Progenitor cell of endocrine pancreas (in vitro differentiated cells): ENCODE measurements at regions not wholly inside any gene's neighbourhood (a gene's known extent, or its start where the extent isn't known, plus 50 kb on each side); places are given as distances from the start of the nearest gene placed in this dataset.

Experiments used
- DNase-seq: peaks from one replicate; pipeline ENCODE4 v3.0.0; 2021; ENCODE audit warnings: low spot score; ENCODE audit not compliant: unreplicated experiment
- H3K27ac Mint-ChIP-seq: 2 replicates; pipeline ENCODE4 v1.8.0; 2021; ENCODE audit warnings: mild to moderate bottlenecking, moderate library complexity, mixed read lengths
- H3K27me3 Mint-ChIP-seq: 2 replicates; pipeline ENCODE4 v1.8.0; 2021; ENCODE audit warnings: mixed read lengths
- H3K36me3 Mint-ChIP-seq: 2 replicates; pipeline ENCODE4 v1.8.0; 2022; ENCODE audit warnings: mixed read lengths; ENCODE audit not compliant: insufficient read depth
- H3K4me1 Mint-ChIP-seq: 2 replicates; pipeline ENCODE4 v1.8.0; 2021; ENCODE audit warnings: low read depth, mixed read lengths
- H3K4me3 Mint-ChIP-seq: 2 replicates; pipeline ENCODE4 v1.8.0; 2021; ENCODE audit warnings: low read depth, mild to moderate bottlenecking, moderate library complexity, mixed read lengths
- H3K9me3 Mint-ChIP-seq: 2 replicates; pipeline ENCODE4 v1.8.0; 2021; ENCODE audit warnings: low read depth, mixed read lengths
- CTCF ChIP-seq: fragments of 200-600 bp; sonication (generic); IDR thresholded peaks from one replicate; pipeline ENCODE4 v1.5.0; 2021; ENCODE audit warnings: antibody characterized with exemption, mild to moderate bottlenecking; ENCODE audit not compliant: unreplicated experiment

GRCh38 chr4:4613641-4614286, 71.9 kb upstream of the STX18 start:
- no peak overlapping the region for H3K27ac Mint-ChIP-seq
- TF ChIP-seq CTCF: no peak

GRCh38 chr4:4613126-4613465, 71.2 kb upstream of the STX18 start:
- H3K27ac Mint-ChIP-seq: no peak overlapping the region
- H3K4me3 Mint-ChIP-seq: no peak overlapping the region
- peaks cover 5% of the 10 kb centered on the region for H3K36me3 Mint-ChIP-seq
- DNase-seq: no peak
- TF ChIP-seq CTCF: no peak
- no peaks in the 10 kb centered on the region for H3K9me3 Mint-ChIP-seq
- H3K27me3 Mint-ChIP-seq: no peaks in the 10 kb centered on the region
- no peaks in the 10 kb centered on the region for H3K4me1 Mint-ChIP-seq

More at GRCh38 chr4:4613641-4614286, 71.9 kb upstream of the STX18 start:
- no peaks in the 10 kb centered on the region for H3K27me3 Mint-ChIP-seq
- H3K4me3 Mint-ChIP-seq: no peak overlapping the region
- H3K36me3 Mint-ChIP-seq: peaks cover 5% of the 10 kb centered on the region
- no peaks in the 10 kb centered on the region for H3K4me1 Mint-ChIP-seq
- DNase-seq: no peak
- no peaks in the 10 kb centered on the region for H3K9me3 Mint-ChIP-seq

- Mint-ChIP-seq H3K9me3 (no peaks in the 10 kb centered on the region), H3K4me1 (no peaks in the 10 kb centered on the region), H3K27me3 (no peaks in the 10 kb centered on the region), H3K27ac (peak overlapping the region; percentile 57), H3K36me3 (peaks cover 5% of the 10 kb centered on the region), H3K4me3 (no peak overlapping the region)
- no peak for TF ChIP-seq CTCF
- DNase-seq: no peak
Measured at GRCh38 chr4:4610672-4611071, 68.8 kb upstream of the STX18 start.

- H3K4me1 Mint-ChIP-seq: no peaks in the 10 kb centered on the region
- no peak overlapping the region for H3K27ac Mint-ChIP-seq
- no peak overlapping the region for H3K4me3 Mint-ChIP-seq
- no peaks in the 10 kb centered on the region for H3K27me3 Mint-ChIP-seq
- peaks cover 5% of the 10 kb centered on the region for H3K36me3 Mint-ChIP-seq
- no peak for TF ChIP-seq CTCF
- no peak for DNase-seq
- no peaks in the 10 kb centered on the region for H3K9me3 Mint-ChIP-seq
Measured at GRCh38 chr4:4609622-4610334, 67.9 kb upstream of the STX18 start.

- DNase-seq: no peak
- no peak for TF ChIP-seq CTCF
- Mint-ChIP-seq H3K4me3 (no peak overlapping the region), H3K9me3 (no peaks in the 10 kb centered on the region), H3K4me1 (no peaks in the 10 kb centered on the region), H3K27me3 (no peaks in the 10 kb centered on the region), H3K27ac (no peak overlapping the region), H3K36me3 (peaks cover 2% of the 10 kb centered on the region)
Measured at GRCh38 chr4:4608214-4608537, 66.3 kb upstream of the STX18 start.
